IMR-90 (cell line): ENCODE measurements at regions not wholly inside any gene's neighbourhood (a gene's known extent, or its start where the extent isn't known, plus 50 kb on each side); places are given as distances from the start of the nearest gene placed in this dataset.

Experiments used
- ATAC-seq: fragments of 200-7000 bp; cut with Tn5 transposase; 2 replicates; pipeline ENCODE4 v1.9.1; 2020; ENCODE audit warnings: low read depth, mild to moderate bottlenecking, moderate library complexity
- BruUV-seq: library from RNA; stranded (reverse); fragments of 400-500 nt; replicated peaks from 2 replicates; lab custom pipeline; 2021; lab: Mats Ljungman, UMichigan
- CTCF ChIA-PET: fragments of 300-600 bp; formaldehyde crosslinking; extraction: SDS; loops from one replicate; lab custom pipeline; 2021; ENCODE audit warnings: antibody characterized with exemption; lab: Yijun Ruan, JAX
- POLR2A ChIA-PET: fragments of 300-600 bp; sonication (Branson Sonifier 250); formaldehyde crosslinking; loops from one replicate; lab custom pipeline; 2022; ENCODE audit warnings: antibody characterized with exemption; ENCODE audit not compliant: unreplicated experiment; lab: Charles Lee
- DNase-seq: peaks from one replicate; pipeline ENCODE4 v3.0.0; 2013
- H2AFZ ChIP-seq: replicated peaks from 2 replicates; pipeline ENCODE3; 2013; ENCODE audit warnings: low read length, mild to moderate bottlenecking; ENCODE audit not compliant: poor library complexity
- H2AK5ac ChIP-seq: 2 replicates; pipeline ENCODE4 v1.6.1; 2013; ENCODE audit warnings: low read depth, low read length, inconsistent platforms
- H2AK9ac ChIP-seq: replicated peaks from 2 replicates; pipeline ENCODE3; 2013; ENCODE audit warnings: mild to moderate bottlenecking, low read depth, low read length, moderate library complexity; ENCODE audit not compliant: poor library complexity
- H2BK120ac ChIP-seq: 2 replicates; pipeline ENCODE4 v1.6.1; 2013; ENCODE audit warnings: low read depth, low read length, inconsistent platforms
- H2BK15ac ChIP-seq: 3 replicates; pipeline ENCODE4 v1.6.1; 2013; ENCODE audit warnings: low read depth, low read length, inconsistent platforms
- H2BK20ac ChIP-seq: 2 replicates; pipeline ENCODE4 v1.6.1; 2013; ENCODE audit warnings: low read depth, mild to moderate bottlenecking, inconsistent platforms, low read length, moderate library complexity
- H2BK5ac ChIP-seq: 2 replicates; pipeline ENCODE4 v1.6.1; 2013; ENCODE audit warnings: mild to moderate bottlenecking, low read depth, low read length, inconsistent platforms; ENCODE audit not compliant: poor library complexity, severe bottlenecking
- H3K14ac ChIP-seq: replicated peaks from 2 replicates; pipeline ENCODE4 v1.6.1; 2013; ENCODE audit warnings: low read depth, low read length, inconsistent platforms
- H3K18ac ChIP-seq: 2 replicates; pipeline ENCODE4 v1.6.1; 2013; ENCODE audit warnings: low read depth, low read length, control low read depth
- H3K23ac ChIP-seq: 2 replicates; pipeline ENCODE4 v1.6.1; 2013; ENCODE audit warnings: low read depth, low read length, inconsistent platforms
- H3K27ac ChIP-seq: 2 replicates; pipeline ENCODE4 v1.5.1; 2013; ENCODE audit warnings: mild to moderate bottlenecking, control low read depth, low read length; ENCODE audit not compliant: insufficient read depth
- H3K27me3 ChIP-seq: 2 replicates; pipeline ENCODE4 v1.6.1; 2013; ENCODE audit warnings: low read length; ENCODE audit not compliant: control insufficient read depth, insufficient read depth
- H3K36me3 ChIP-seq: 2 replicates; pipeline ENCODE4 v1.6.1; 2013; ENCODE audit warnings: low read length, mixed read lengths; ENCODE audit not compliant: control insufficient read depth, insufficient read depth
- H3K4ac ChIP-seq: 2 replicates; pipeline ENCODE4 v1.6.1; 2013; ENCODE audit warnings: low read depth, low read length, inconsistent platforms
- H3K4me1 ChIP-seq: 2 replicates; pipeline ENCODE4 v1.6.1; 2013; ENCODE audit warnings: low read length, mixed read lengths; ENCODE audit not compliant: control insufficient read depth, insufficient read depth
- H3K4me2 ChIP-seq: 2 replicates; pipeline ENCODE4 v1.6.1; 2013; ENCODE audit warnings: low read depth, mild to moderate bottlenecking, control low read depth, low read length, moderate library complexity
- H3K4me3 ChIP-seq: 2 replicates; pipeline ENCODE4 v1.5.1; 2013; ENCODE audit warnings: low read depth, mild to moderate bottlenecking, control low read depth, low read length, moderate library complexity; ENCODE audit not compliant: insufficient read depth
- H3K56ac ChIP-seq: 2 replicates; pipeline ENCODE4 v1.6.1; 2013; ENCODE audit warnings: low read length, inconsistent platforms; ENCODE audit not compliant: insufficient read depth; ENCODE audit errors: extremely low read depth
- H3K79me1 ChIP-seq, 2 experiments: 2 replicates each; pipeline ENCODE4 v1.6.1; 2013; ENCODE audit warnings: low read length in 2 of 2, inconsistent platforms in 1 of 2, low read depth in 1 of 2
- H3K9ac ChIP-seq: 2 replicates; pipeline ENCODE4 v1.6.1; 2013; ENCODE audit warnings: low read depth, low read length, control low read depth
- H3K9me1 ChIP-seq: 2 replicates; pipeline ENCODE4 v1.6.1; 2013; ENCODE audit warnings: low read length, inconsistent platforms; ENCODE audit not compliant: insufficient read depth
- H3K9me3 ChIP-seq: 2 replicates; pipeline ENCODE4 v1.6.1; 2013; ENCODE audit warnings: low read length; ENCODE audit not compliant: control insufficient read depth, insufficient read depth
- H4K20me1 ChIP-seq: 2 replicates; pipeline ENCODE4 v1.6.1; 2013; ENCODE audit warnings: low read length, inconsistent platforms; ENCODE audit not compliant: insufficient read depth
- H4K5ac ChIP-seq: 2 replicates; pipeline ENCODE4 v1.6.1; 2013; ENCODE audit warnings: mild to moderate bottlenecking, low read depth, low read length, control low read depth
- H4K8ac ChIP-seq, 2 experiments: 2 replicates each; pipeline ENCODE4 v1.6.1; 2013; ENCODE audit warnings: low read depth in 2 of 2, low read length in 2 of 2, control low read depth in 1 of 2, inconsistent platforms in 1 of 2
- H4K91ac ChIP-seq: 2 replicates; pipeline ENCODE4 v1.6.1; 2013; ENCODE audit warnings: low read depth, low read length, inconsistent platforms; ENCODE audit not compliant: insufficient read depth
- CHD1 ChIP-seq: IDR thresholded peaks from 2 replicates; pipeline ENCODE4 v1.6.1; 2012; ENCODE audit warnings: low read depth, low read length, improper control_type of control experiment
- ELK1 ChIP-seq: fragments of 150-350 bp; IDR thresholded peaks from 2 replicates; pipeline ENCODE4 v1.6.1; 2016; ENCODE audit warnings: low read depth, mild to moderate bottlenecking, low read length, moderate library complexity, borderline replicate concordance
- RAD21 ChIP-seq: IDR thresholded peaks from 2 replicates; pipeline ENCODE4 v1.6.1; 2012; ENCODE audit warnings: low read length, improper control_type of control experiment
- SMC3 ChIP-seq: fragments of 150-350 bp; IDR thresholded peaks from 2 replicates; pipeline ENCODE4 v1.6.1; 2016; ENCODE audit warnings: low read depth, mild to moderate bottlenecking, antibody characterized with exemption, low read length, moderate library complexity
- WGBS, 2 experiments: methylation state at CpG; one replicate each; pipeline versions ENCODE4 v1.1.5 to v1.1.7; 2013; ENCODE audit warnings: missing lambda C conversion rate in 2 of 2; ENCODE audit not compliant: insufficient read length in 1 of 2; ENCODE audit errors: extremely low coverage in 2 of 2; 5-methylcytosine and 5-hydroxymethylcytosine counted together
- dilution Hi-C: fragments of 300-500 bp; cut with HindIII; formaldehyde crosslinking; loops from one replicate; pipeline ENCODE4 v1.14.3; 2018; ENCODE audit warnings: low sequenced_read_pairs; ENCODE audit not compliant: unreplicated experiment
- in situ Hi-C: fragments of 300-500 bp; cut with MboI; formaldehyde crosslinking; loops from 3 replicates; pipeline ENCODE4 v1.14.3; 2019; ENCODE audit warnings: low sequenced_read_pairs, inconsistent platforms, mixed read lengths
- intact Hi-C: fragments of 100-400 bp; cut with micrococcal nuclease; formaldehyde crosslinking; loops from 2 replicates; pipeline ENCODE4 v1.10.0; 2022
- TF ChIP-seq, protein P1 (sequence below): conservative IDR thresholded peaks from 2 replicates; pipeline ENCODE4 v1.5.1; 2012; ENCODE audit warnings: mild to moderate bottlenecking, low read depth, low read length, improper control_type of control experiment

- Histone ChIP-seq H3K14ac (no peak overlapping the region), H3K9ac (no peak overlapping the region), H2BK120ac (no peak overlapping the region), H2AK9ac (peak overlapping the region; percentile 9), H4K5ac (no peak overlapping the region), H3K4me3 (no peak overlapping the region), H4K20me1 (no peaks in the 10 kb centered on the region), H3K27me3 (peaks cover 8% of the 10 kb centered on the region), H2BK5ac (no peak overlapping the region), H3K18ac (no peak overlapping the region), H3K4me1 (no peaks in the 10 kb centered on the region), H3K36me3 (no peaks in the 10 kb centered on the region), H3K56ac (no peak overlapping the region), H2BK15ac (no peak overlapping the region), H3K27ac (no peak overlapping the region), H3K79me1 (no peaks in the 10 kb centered on the region), H4K91ac (no peak overlapping the region), H4K8ac (no peak overlapping the region), H2BK20ac (no peak overlapping the region), H3K4ac (no peak overlapping the region), H3K9me3 (no peaks in the 10 kb centered on the region), H3K9me1 (no peaks in the 10 kb centered on the region), H2AFZ (peak overlapping the region; percentile 18), H2AK5ac (no peak overlapping the region), H3K4me2 (no peak overlapping the region), H3K23ac (no peak overlapping the region)
- ChIA-PET CTCF (interaction anchor here (0.6 to 1.0 kb wide), 3 partner anchors 379 to 790 kb away, joined by 3 to 4 read pairs (median 3); no protein-coding TSS in a partner anchor), POLR2A (no interaction called here)
- peak; percentile 38 for DNase-seq
- no TSS peak for BruUV-seq
- peak; percentile 52 for TF ChIP-seq SMC3
- TF ChIP-seq, protein P1, sequence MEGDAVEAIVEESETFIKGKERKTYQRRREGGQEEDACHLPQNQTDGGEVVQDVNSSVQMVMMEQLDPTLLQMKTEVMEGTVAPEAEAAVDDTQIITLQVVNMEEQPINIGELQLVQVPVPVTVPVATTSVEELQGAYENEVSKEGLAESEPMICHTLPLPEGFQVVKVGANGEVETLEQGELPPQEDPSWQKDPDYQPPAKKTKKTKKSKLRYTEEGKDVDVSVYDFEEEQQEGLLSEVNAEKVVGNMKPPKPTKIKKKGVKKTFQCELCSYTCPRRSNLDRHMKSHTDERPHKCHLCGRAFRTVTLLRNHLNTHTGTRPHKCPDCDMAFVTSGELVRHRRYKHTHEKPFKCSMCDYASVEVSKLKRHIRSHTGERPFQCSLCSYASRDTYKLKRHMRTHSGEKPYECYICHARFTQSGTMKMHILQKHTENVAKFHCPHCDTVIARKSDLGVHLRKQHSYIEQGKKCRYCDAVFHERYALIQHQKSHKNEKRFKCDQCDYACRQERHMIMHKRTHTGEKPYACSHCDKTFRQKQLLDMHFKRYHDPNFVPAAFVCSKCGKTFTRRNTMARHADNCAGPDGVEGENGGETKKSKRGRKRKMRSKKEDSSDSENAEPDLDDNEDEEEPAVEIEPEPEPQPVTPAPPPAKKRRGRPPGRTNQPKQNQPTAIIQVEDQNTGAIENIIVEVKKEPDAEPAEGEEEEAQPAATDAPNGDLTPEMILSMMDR: peak; percentile 68
- TF ChIP-seq ELK1: no peak
- peak; percentile 73 for TF ChIP-seq RAD21
- no peak for TF ChIP-seq CHD1
- dilution Hi-C loops (no loop called here), intact Hi-C loops (loop anchor here (1.0 to 5.0 kb wide), 4 partner anchors 229 to 790 kb away; partner anchors contain the start of gene RAP2C), in situ Hi-C loops (loop anchor here (25.0 kb wide), 1 partner anchor 796 kb away; no protein-coding TSS in a partner anchor)
- 0% methylated on average over 3 of the region's 31 CpGs; no CpG with 5 or more reads in 1 of the 2 experiments for WGBS, 2 experiments
- peak; percentile 88 for ATAC-seq
These were observed 181.3 kb upstream of the STK26 start for GRCh38 chrX:131841496-131842437.
